ENCODE measurements at regions not wholly inside any gene's neighbourhood (a gene's known extent, or its start where the extent isn't known, plus 50 kb on each side); places are given as distances from the start of the nearest gene placed in this dataset.
A peak's percentile ranks its signal among the peaks of the same experiment; 100 is the strongest.

DNA sequence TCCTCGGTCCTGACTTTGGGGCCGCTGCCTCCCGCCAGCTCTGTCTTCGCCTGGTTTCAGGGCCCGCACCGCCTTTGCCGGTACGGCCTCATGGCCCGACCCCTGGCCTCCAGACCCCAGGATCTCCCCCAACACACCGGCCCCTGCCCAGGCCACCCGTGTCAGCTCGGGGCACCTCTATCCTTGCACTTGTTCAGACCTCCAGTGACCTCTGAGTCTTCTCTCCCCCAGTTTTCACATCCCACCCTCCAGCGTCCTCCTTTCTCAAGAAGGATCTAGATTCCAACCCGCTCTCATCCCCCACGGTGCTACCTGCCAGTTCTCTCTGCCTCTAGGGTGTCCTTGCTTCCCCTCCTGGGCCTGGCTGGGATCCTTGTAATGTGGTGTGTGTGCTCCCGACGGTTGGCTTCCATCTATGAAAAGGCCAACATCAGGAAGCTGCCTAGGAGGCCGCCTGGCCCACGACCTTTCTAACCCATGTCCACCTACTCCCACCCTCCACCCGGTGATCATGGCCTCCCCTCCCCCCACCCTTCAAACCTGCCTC, 61.1 kb downstream of the SPATA31C2 start:
- no peak for DNase-seq (ENCODE audit: low spot score)
- intact Hi-C loops (cut with DNase I), result no loop called here

DNA sequence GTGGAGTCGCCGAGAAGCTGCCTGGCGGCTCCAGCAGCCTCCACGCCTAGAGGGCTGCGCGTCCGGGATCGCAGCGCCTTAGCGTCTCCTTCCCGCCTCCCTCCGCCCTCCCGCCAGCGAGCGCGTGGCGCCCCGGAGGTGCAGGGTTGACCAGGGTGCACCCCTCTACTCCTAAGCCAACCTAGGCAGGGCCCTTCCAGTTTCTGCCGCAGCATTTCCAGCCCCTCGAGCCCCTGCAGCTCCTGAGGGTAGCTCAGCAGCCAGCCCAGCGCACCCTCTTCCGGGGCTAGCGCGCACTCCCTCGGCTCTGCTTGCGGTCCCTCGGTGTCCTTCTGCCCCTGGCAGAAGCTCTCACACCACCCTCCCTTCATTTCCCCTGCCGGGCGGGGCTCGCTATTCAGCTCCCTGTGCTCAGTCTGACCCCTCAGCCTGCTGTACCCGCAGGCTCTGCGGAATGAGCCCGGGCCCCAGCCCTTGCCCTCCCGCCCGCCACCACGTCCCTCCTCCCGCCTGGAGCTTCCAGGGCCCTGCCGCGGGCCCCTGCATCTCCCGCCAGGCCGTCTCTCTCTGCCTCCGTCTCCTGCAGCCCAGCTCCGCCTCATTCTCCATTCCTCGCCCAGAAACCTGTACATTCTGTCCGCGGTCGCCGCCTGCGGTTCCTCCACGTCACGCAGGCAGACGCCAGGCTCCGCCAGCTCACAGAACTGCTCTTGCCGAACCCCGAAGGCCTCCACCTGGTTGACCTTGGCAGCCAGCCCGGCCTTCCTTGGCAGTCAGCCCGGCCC, 61.8 kb downstream of the SPATA31C2 start:
- DNase-seq (ENCODE audit: low spot score), result peak; percentile 80

DNA sequence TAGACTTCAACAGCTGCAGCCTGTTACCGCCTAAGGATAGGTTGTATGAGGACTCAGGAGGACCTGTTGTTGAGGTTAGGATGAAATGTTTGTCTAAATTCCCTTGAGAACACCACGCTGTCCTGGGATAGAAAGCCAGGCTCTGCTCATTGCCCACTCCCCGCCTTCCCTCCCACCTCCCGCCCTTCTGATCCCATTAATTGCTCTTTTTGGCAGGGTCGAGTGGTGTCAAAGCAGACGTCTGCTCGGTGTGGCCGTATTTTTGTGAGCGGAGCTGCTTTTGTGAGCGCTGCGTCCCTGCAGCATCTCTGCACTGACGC, 62.3 kb downstream of the SPATA31C2 start:
- intact Hi-C loops (cut with DNase I), result no loop called here
- no peak for DNase-seq (ENCODE audit: low spot score)

More for the DNA sequence above, 61.8 kb downstream of the SPATA31C2 start:
- intact Hi-C loops (cut with DNase I), result no loop called here

DNA sequence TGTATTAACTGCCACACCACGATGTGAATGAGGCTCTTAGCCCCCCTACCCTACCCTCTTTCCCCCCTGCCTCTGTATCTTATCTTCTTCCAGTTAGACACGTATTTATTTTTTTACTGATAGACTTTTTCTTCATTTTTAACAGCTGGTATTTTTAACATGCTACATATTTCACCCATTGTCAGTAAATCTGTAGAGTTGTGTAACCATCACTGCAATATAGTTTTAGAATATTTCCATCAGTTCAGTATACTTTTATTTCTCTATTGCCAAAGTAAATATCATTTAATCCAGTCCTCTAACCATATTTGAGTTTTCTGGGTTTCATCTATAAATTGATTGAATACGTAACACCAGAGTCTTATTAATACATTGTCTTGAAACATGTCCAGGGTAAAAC, 62.8 kb downstream of the SPATA31C2 start:
- DNase-seq (ENCODE audit: low spot score), result no peak
- intact Hi-C loops (cut with DNase I), result no loop called here

DNA sequence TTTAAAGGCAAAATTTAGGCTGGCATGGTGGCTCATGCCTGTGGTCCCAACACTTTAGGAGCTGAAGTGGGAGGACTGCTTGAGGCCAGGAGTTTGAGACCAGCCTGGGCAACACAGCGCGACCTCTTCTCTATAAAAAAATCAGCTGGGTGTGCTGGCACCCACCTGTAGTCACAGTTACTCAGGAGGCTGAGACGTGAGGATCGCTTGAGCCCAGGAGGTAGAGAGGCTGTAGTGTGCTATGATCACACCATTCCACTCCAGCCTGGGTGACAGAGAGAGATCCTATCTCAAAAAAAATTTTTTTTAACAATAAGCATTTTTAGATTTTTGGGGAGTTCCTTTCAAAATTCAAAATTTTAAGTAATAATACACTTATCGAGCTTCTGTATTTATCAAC, 63.3 kb downstream of the SPATA31C2 start:
- intact Hi-C loops (cut with DNase I), result no loop called here
- DNase-seq (ENCODE audit: low spot score), result no peak

DNA sequence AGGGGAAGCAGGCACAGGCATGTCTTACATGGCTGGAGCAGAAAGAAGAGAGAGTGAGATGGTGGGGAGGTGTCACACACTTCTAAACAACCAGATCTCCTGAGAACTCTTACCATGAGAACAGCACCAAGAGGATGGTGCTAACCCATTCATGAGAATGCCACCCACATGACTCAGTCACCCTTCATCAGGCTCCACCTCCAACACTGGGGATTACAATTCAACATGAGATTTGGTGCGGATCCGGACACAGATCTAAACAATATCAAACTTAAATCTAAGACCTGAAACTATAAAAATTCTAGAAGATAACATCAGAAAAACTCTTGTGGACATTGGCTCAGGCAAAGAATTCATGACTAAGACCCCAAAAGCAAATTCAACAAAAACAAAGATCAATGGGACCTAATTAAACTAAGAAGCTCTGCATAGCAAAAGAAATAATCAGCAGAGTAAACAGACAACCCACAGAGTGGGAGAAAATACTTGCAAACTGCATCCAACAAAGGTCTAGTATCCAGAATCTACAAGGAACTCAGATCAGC, 65.4 kb downstream of the SPATA31C2 start:
- DNase-seq (ENCODE audit: low spot score), result no peak
- intact Hi-C loops (cut with DNase I), result no loop called here

DNA sequence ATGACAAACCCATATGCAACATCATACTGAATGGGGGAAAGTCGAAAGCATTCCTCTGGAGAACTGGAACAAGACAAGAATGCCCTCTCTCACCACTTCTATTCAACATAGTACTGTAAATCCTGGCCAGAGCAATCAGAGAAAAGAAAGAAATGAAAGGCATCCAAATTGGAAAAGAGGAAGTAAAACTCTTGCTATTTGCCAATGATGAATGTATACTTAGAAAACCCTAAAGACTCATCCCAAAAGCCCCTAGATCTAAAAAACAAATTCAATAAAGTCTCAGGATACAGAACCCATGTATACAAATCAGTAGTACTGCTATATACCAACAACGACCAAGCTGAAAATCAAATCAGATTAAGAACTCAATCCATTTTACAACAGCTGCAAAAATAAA, 66.9 kb downstream of the SPATA31C2 start:
- intact Hi-C loops (cut with DNase I), result no loop called here
- no peak for DNase-seq (ENCODE audit: low spot score)

DNA sequence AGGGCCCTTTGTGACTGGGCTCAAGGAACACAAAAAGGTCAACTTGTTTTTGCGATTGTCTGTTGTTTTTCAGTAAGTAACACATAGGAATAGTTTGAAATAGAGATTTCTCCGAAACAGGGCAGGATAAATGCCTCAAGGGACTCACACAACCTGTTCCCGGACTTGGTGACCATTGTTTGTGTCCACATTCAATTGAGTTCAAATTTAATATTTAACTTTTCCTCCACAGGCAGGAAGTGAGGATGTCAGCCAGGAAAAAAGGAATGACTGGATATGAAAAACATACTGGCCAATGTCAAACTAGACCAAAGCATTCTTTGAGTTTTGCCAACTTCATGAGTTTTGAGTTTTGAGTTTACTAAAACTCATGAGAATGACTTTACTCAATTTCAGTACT, 72.7 kb downstream of the SPATA31C2 start:
- intact Hi-C loops (cut with DNase I), result no loop called here
- DNase-seq (ENCODE audit: low spot score), result no peak

DNA sequence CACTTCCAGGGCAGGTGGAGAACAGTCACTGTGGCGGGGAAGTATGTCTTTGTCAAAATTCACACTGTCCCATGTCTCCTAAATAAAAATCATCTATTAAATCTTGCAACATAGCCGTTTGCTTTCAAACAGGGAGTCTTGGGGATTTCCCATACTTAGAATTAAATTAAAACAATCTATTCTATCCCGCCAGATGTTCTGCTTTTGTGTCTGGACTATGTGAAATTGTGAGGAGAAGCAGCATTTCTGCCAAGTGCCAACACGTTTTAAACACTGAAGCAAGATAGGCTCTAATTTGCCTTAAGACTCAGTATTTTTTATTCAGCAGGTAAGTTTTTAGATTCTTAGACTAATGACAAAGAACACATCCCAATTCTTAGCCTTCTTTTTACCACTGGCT, 73.7 kb downstream of the SPATA31C2 start:
- no peak for DNase-seq (ENCODE audit: low spot score)
- intact Hi-C loops (cut with DNase I), result no loop called here

DNA sequence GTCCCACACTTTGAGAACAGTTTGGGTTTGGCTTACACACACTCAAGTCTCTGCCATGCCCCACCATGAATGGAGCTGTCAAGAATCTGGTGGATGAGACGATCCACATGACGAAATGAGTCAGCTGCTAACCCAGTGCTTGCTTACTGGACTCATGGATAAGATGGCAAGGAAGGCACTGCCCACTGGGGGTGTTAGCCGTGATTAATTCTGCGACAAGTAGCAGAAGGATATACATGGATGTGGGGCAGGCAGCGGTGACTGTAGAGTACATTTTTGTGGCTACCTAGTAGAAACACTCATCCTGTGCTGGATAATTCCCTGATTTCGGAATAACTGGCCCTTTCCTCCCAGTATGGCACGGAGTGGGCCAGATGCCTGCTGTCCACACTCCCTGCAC, 77.5 kb downstream of the SPATA31C2 start:
- DNase-seq (ENCODE audit: low spot score), result no peak
- intact Hi-C loops (cut with DNase I), result no loop called here

DNA sequence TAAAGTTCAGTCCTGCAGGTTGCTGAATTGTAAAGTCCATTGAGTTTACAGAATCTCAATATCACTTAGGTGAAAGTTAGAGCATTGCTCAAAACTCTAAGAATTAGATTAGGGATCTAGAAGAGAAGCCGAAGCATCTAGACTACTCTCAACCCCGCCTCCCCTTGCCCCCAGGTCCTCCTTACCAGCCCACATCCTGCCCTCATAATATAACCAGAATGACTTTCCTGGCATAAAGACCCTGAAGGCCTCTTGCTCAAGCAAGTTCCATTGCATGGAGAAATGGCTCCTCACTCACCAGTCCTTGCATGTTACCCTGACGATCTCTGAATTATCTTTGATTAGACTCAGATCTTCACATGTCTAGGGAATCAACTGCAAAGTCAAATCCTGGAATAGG, 78.8 kb downstream of the SPATA31C2 start:
- no peak for DNase-seq (ENCODE audit: low spot score)
- intact Hi-C loops (cut with DNase I), result no loop called here

DNA sequence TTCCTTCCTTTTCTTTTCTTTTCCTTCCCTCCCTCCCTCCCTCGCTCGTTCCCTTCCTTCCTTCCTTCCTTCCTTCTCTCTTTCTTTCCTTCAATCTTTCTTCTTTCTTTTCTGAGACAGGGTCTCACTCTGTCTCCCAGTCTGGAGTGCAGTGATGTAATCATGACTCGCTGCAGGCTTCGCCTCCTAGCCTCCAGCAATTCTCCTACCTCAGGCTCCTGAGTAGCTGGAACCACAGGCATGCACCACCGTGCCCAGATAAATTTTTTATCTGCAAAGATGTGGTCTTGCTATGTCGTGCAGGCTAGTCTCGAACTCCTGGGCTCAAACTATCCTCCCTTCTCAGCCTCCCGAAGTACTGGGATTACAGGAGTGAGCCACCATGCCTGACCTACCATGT, 81.4 kb downstream of the SPATA31C2 start:
- no peak for DNase-seq (ENCODE audit: low spot score)
- intact Hi-C loops (cut with DNase I), result no loop called here

DNA sequence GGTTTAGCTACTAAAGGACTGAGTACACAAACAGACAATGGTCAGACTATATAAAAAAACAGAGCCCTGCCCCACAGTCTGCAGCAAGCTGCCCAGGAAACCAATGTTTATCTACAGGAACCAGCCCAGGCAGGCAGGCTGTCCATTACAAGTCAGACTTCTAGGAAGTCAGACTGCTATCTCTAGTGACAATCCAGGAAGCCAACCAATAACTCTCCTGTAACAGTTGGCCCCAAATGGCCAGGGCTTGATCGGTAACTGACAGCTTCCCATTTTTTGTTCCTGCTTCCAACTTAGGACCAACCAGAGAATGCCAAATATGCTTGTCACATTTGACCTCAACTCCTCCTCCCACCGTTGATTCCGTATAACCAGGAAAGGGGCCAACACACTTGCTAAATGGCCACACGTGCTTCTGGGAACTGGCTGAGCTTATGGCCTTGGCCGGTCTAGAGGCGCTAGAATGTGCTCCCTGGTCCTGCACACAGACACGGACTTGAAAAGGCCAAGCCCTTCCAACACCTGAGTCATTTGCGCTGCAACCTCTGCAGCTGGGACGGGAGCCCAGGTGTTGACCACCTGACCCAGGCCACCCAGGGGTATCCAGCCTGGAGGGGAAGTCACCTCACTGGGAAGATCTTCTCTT, 79.6 kb upstream of the CDK20 start:
- no peak for DNase-seq (ENCODE audit: low spot score)
- intact Hi-C loops (cut with DNase I), result no loop called here

DNA sequence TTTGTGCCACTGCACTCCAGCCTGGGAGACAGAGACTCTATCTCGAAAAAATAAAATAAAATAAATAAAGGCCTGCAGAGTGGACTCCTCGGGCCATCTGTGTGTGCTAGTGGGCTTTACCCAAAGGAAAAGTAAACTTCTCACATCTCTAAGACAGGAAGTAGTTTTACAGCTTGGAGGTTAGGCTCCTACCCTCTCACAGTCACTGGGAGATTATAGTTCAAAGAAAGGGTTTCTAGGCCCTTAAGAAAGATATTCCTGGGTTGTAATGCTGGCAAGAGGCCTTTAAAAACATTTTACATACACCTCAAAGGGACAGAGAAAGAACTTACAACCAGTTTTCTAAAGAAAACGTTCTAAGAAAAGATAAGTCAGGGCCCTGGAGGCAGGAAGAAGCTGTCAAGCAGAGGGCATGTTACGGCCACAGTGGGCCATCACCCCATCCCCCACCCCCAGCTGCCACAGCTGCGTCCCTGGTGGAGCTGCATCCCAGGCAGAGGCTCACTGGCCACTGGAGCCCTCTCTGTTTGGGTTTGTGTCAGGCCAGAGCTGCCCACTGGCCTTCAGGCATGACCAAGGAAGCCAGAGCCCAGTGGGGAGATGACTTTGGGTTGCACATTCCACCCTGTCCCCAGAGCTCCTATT, 78.1 kb upstream of the CDK20 start:
- intact Hi-C loops (cut with DNase I), result no loop called here
- DNase-seq (ENCODE audit: low spot score), result no peak

DNA sequence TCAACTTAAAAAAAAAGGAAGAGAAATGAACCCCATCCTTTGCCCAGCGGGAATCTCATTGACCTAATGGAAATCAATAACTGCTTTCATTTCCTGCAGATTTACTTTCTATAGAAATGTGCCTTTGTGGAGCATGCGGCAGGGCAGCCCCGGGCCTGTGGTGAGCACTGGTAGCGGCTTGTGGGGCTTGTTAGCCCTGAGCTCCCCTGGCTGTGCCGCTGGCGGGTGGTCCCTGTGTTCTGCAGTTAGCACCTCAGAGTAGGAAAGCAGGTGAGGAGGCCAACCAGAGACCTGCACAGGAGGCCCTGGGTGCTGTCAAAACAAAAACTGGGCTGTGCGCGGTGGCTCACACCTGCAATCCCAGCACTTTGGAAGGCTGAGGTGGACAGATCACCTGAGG, 76.8 kb upstream of the CDK20 start:
- intact Hi-C loops (cut with DNase I), result no loop called here
- no peak for DNase-seq (ENCODE audit: low spot score)

DNA sequence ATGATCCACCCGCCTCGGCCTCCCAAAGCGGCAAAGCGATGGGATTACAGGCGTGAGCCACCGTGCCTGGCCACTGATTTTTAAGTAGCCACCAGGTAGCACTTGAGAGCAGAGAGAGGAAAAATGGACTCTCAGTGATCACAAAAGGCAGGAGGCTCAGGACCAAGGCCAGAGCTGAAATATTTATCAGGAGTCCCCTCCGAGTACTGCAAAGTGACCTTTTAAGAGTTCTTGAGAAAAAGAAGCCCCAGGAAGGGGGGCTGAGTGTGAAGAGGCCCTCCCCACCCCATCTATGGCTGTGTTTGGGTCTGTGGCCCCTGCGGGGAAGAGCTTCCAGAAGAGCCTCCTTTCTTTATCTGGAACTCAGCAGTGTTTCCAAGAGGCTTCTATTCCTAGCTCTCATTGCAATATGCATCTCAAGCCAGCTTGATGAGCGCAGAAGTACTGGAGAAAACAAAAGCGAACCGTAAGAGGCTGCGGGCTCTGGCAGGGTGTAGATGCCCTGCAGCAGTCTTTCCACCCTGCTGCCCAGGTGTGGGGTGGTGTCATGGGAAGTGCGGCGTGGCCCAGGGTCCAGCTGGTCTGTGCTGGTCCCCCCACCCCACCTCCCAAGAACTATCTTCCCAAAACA, 75.5 kb upstream of the CDK20 start:
- no peak for DNase-seq (ENCODE audit: low spot score)
- intact Hi-C loops (cut with DNase I), result loop anchor here (10.0 kb wide), 1 partner anchor 365 kb away; no protein-coding TSS in a partner anchor

DNA sequence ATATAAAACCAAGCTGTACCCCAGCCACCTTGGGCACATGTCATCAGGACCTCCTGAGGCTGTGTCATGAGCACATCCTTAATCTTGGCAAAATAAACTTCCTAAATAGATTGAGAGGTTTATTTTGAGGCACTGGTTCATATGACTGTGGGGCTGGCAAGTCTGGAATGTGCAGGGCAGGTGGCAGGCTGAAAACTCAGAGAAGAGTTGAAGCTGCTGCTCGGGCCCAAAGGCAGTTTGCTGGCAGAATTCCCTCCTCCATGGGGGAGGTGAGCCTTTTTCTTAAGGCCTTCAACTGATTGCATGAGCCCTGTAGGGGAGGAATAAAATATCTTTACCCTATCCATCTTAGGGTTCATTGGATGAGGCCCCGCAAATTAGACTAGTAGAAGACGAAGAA, 72.2 kb upstream of the CDK20 start:
- intact Hi-C loops (cut with DNase I), result loop anchor here (10.0 kb wide), 1 partner anchor 362 kb away; no protein-coding TSS in a partner anchor
- no peak for DNase-seq (ENCODE audit: low spot score)

DNA sequence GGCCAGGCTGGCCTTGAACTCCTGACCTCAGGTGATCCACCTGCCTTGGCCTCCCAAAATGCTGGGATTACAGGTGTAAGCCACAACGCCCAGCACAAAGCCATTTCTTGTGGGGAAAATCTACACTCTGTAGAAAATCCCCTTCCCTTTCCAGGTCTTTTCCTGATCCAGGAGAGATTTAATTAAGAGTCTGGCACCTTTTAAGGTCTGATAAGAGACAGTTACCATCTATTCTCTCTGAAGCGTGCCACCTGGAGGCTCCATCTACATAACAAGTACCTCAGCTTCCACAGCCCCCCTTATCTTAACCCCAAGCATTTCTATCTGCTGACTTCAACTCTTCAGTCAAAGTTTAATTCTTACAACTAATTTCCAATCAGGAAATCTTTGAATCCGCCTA, 71.4 kb upstream of the CDK20 start:
- no peak for DNase-seq (ENCODE audit: low spot score)
- intact Hi-C loops (cut with DNase I), result loop anchor here (10.0 kb wide), 1 partner anchor 361 kb away; no protein-coding TSS in a partner anchor

DNA sequence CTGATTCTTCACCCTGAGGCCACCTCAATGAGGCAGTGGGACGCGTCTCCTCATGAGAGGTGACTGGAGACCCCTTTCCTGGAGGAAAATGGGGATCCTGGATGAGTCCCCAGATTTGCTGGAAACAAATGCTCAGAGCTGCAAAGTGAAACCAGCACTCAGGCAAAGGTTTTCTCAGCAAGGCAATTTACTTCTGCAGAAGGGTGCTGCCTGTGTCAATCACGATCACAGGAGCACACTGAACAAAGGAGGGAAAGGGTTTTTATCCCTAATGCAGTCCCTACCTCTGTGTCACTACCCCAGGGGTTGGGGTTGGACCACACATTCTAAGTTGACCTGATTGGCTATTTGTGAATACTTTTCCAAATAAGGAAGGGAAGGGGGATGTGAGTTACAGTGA, 69.9 kb upstream of the CDK20 start:
- no peak for DNase-seq (ENCODE audit: low spot score)
- intact Hi-C loops (cut with DNase I), result loop anchor here (10.0 kb wide), 1 partner anchor 359 kb away; no protein-coding TSS in a partner anchor

DNA sequence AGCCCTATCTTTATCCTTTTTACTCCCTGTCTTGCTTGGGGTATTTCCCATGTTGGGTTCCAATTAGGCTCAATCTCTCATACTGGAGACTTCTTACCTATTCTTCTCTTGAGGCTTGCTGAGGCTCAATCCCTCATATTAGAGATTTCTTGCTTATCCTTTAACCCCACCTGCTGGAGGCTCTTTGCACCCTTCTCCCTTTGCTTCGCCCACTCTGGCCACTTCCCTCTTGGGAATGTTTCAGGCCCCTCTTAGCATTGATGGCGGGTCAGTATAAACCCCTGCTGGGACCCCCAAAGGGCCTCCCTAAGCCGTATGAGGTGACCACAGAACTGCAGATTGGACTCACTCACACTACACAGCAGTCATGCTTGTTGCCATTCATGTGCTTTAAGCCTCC, 69.3 kb upstream of the CDK20 start:
- intact Hi-C loops (cut with DNase I), result loop anchor here (10.0 kb wide), 1 partner anchor 359 kb away; no protein-coding TSS in a partner anchor
- no peak for DNase-seq (ENCODE audit: low spot score)

Data from cardiac septum (tissue), 1 donor.